Fibroblast of lung (primary cell): ENCODE measurements at regions not wholly inside any gene's neighbourhood (a gene's known extent, or its start where the extent isn't known, plus 50 kb on each side); places are given as distances from the start of the nearest gene placed in this dataset.

Experiments used
- DNase-seq, 2 donors: peaks; one replicate each; pipeline versions ENCODE4 v3.0.0 to v3.0.0-alpha.2; 2010; ENCODE audit warnings: low read depth in 2 of 2
- H2AFZ ChIP-seq: 2 replicates; pipeline ENCODE4 v1.5.1; 2012; ENCODE audit warnings: low read length, control low read depth, inconsistent platforms
- H3K27ac ChIP-seq: 2 replicates; pipeline ENCODE4 v1.5.1; 2011; ENCODE audit warnings: low read length, control low read depth; ENCODE audit not compliant: insufficient read depth
- H3K27me3 ChIP-seq: 2 replicates; pipeline ENCODE4 v1.5.1; 2011; ENCODE audit warnings: mild to moderate bottlenecking, low read length; ENCODE audit not compliant: control insufficient read depth, insufficient read depth
- H3K36me3 ChIP-seq: 2 replicates; pipeline ENCODE4 v1.5.1; 2011; ENCODE audit warnings: low read length; ENCODE audit not compliant: control insufficient read depth, insufficient read depth
- H3K4me1 ChIP-seq: 2 replicates; pipeline ENCODE4 v1.5.1; 2011; ENCODE audit warnings: low read length; ENCODE audit not compliant: control insufficient read depth, insufficient read depth; ENCODE audit errors: extremely low read depth
- H3K4me2 ChIP-seq: 2 replicates; pipeline ENCODE4 v1.5.1; 2011; ENCODE audit warnings: low read length, control low read depth; ENCODE audit not compliant: insufficient read depth; ENCODE audit errors: extremely low read depth
- H3K4me3 ChIP-seq, 4 experiments: fragments of 200-600 bp in 1 of 4; sonication (generic) in 1 of 4; replicated peaks in 1 of 4; 2 replicates each; pipeline ENCODE4 v1.5.1; 2011 to 2016; ENCODE audit warnings: low read length in 4 of 4, low read depth in 3 of 4, mild to moderate bottlenecking in 3 of 4, control low read depth in 2 of 4, inconsistent platforms in 1 of 4, mixed read lengths in 1 of 4; ENCODE audit not compliant: insufficient read depth in 1 of 4; ENCODE audit errors: control extremely low read depth in 1 of 4
- H3K79me2 ChIP-seq: 2 replicates; pipeline ENCODE4 v1.5.1; 2012; ENCODE audit warnings: mild to moderate bottlenecking, low read length, inconsistent platforms; ENCODE audit not compliant: control insufficient read depth, insufficient read depth
- H3K9ac ChIP-seq: 2 replicates; pipeline ENCODE4 v1.5.1; 2011; ENCODE audit warnings: mild to moderate bottlenecking, low read length, control low read depth; ENCODE audit not compliant: insufficient read depth
- H3K9me3 ChIP-seq: 2 replicates; pipeline ENCODE4 v1.5.1; 2012; ENCODE audit warnings: low read depth, low read length; ENCODE audit not compliant: control insufficient read depth, insufficient read depth
- H4K20me1 ChIP-seq: 2 replicates; pipeline ENCODE4 v1.5.1; 2011; ENCODE audit warnings: low read length; ENCODE audit not compliant: control insufficient read depth, insufficient read depth; ENCODE audit errors: extremely low read depth
- EZH2 ChIP-seq: IDR thresholded peaks from 2 replicates; pipeline ENCODE4 v1.5.1; 2012; ENCODE audit warnings: low read length, control low read depth, mild to moderate bottlenecking; ENCODE audit errors: missing control alignments
- TF ChIP-seq, protein P1 (sequence below), 2 donors: IDR thresholded peaks in 1 of 2; conservative IDR thresholded peaks in 1 of 2; 1 replicate in 1 of 2; 2 replicates in 1 of 2; pipeline ENCODE4 v1.5.1; 2011 to 2012; ENCODE audit warnings: low read length in 2 of 2, control low read depth in 1 of 2, inconsistent platforms in 1 of 2, low read depth in 1 of 2, mild to moderate bottlenecking in 1 of 2

DNA sequence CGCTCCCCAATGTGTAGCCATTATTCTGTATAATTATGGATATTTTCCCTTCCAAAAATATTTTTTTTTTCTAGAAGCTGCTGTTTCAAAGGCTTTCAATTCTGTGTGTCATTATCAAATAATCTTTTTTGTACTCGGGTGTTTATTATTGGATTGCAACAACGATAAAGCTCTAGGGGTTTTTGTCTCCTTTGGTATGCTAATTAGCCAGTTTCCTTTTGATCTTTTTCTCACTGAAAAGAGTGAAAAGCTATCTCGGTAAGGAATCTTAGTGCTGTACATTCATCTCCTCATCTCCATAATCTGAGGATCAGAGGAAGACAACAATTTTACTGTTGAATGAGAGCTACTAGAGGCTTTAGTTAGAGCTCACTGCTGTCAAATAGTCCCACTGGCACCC is 136.6 kb downstream of the OLFM4 start:
- Histone ChIP-seq H3K4me1 (no peaks in the 10 kb centered on the region), H3K4me3 (no peak overlapping the region), H3K4me2 (no peak overlapping the region), H4K20me1 (no peaks in the 10 kb centered on the region), H3K9ac (no peak overlapping the region), H3K79me2 (no peaks in the 10 kb centered on the region), H3K27me3 (no peaks in the 10 kb centered on the region), H2AFZ (no peak overlapping the region), H3K9me3 (no peaks in the 10 kb centered on the region), H3K36me3 (no peaks in the 10 kb centered on the region), H3K27ac (no peak overlapping the region)
- TF ChIP-seq EZH2, result no peak
- TF ChIP-seq, protein P1, sequence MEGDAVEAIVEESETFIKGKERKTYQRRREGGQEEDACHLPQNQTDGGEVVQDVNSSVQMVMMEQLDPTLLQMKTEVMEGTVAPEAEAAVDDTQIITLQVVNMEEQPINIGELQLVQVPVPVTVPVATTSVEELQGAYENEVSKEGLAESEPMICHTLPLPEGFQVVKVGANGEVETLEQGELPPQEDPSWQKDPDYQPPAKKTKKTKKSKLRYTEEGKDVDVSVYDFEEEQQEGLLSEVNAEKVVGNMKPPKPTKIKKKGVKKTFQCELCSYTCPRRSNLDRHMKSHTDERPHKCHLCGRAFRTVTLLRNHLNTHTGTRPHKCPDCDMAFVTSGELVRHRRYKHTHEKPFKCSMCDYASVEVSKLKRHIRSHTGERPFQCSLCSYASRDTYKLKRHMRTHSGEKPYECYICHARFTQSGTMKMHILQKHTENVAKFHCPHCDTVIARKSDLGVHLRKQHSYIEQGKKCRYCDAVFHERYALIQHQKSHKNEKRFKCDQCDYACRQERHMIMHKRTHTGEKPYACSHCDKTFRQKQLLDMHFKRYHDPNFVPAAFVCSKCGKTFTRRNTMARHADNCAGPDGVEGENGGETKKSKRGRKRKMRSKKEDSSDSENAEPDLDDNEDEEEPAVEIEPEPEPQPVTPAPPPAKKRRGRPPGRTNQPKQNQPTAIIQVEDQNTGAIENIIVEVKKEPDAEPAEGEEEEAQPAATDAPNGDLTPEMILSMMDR (conservative IDR thresholded peaks at IDR 0.05 in 1 of 2, IDR thresholded peaks at IDR 0.05 in 1 of 2; ENCODE audit: low read depth in 1 of 2, low read length in 2 of 2), result no peak
- DNase-seq, result no peak

DNA sequence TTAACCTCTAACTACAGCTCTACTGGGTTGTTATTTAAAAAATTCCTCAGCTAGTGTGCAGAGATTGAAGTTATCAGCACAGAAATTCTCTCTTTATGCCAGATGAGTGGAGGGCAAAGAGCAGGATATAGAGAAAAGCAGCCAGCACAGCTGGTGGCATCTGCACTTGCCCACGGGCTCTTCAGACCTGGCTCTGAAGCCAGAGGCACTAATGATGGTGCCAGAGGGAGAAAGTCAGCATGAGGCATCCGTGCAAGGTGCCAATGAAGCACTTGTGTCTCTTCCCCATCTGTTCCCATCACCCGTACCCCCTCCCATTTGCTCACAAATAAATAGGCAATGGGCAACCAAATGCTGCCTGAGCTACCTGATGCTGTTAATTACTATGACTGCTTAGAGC is 138.9 kb downstream of the OLFM4 start:
- no peaks in the 10 kb centered on the region for H3K4me1 ChIP-seq
- H3K27me3 ChIP-seq, result no peaks in the 10 kb centered on the region
- no peaks in the 10 kb centered on the region for H3K9me3 ChIP-seq
- H2AFZ ChIP-seq, result no peak overlapping the region
- no peak overlapping the region for H3K4me2 ChIP-seq
- H3K4me3 ChIP-seq, result no peak overlapping the region
- DNase-seq, result no peak
- no peaks in the 10 kb centered on the region for H4K20me1 ChIP-seq
- H3K27ac ChIP-seq, result no peak overlapping the region
- no peaks in the 10 kb centered on the region for H3K36me3 ChIP-seq
- TF ChIP-seq, protein P1 (conservative IDR thresholded peaks at IDR 0.05 in 1 of 2, IDR thresholded peaks at IDR 0.05 in 1 of 2; ENCODE audit: low read depth in 1 of 2, low read length in 2 of 2), result no peak
- no peak for TF ChIP-seq EZH2
- H3K79me2 ChIP-seq, result no peaks in the 10 kb centered on the region
- no peak overlapping the region for H3K9ac ChIP-seq

DNA sequence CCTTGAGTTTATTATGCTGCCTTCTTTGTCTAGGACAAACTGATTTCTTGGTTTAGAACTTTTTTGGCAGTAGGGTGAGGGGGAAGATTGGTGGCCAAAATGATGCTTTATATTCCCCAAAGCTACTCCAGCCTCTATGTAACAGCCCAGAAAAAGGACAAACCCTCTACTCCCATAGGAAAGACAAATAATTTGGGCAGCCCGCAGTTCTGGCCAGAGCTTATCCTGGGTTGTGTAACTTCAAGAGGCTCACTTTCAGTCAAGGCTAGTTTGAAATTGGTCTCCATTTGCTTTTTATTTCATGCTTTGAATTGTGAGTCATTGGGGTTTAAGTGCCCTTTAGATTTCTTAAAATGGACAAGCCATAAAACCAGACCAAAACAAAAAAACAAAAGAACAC is 142.3 kb downstream of the OLFM4 start:
- no peak overlapping the region for H3K4me2 ChIP-seq
- no peaks in the 10 kb centered on the region for H3K4me1 ChIP-seq
- no peak for TF ChIP-seq EZH2
- TF ChIP-seq, protein P1 (conservative IDR thresholded peaks at IDR 0.05 in 1 of 2, IDR thresholded peaks at IDR 0.05 in 1 of 2; ENCODE audit: low read depth in 1 of 2, low read length in 2 of 2), result no peak
- no peak for DNase-seq
- no peak overlapping the region for H2AFZ ChIP-seq
- H3K27ac ChIP-seq, result no peak overlapping the region
- H4K20me1 ChIP-seq, result no peaks in the 10 kb centered on the region
- H3K27me3 ChIP-seq, result no peaks in the 10 kb centered on the region
- H3K4me3 ChIP-seq, result no peak overlapping the region
- no peak overlapping the region for H3K9ac ChIP-seq
- H3K9me3 ChIP-seq, result no peaks in the 10 kb centered on the region
- no peaks in the 10 kb centered on the region for H3K79me2 ChIP-seq
- H3K36me3 ChIP-seq, result no peaks in the 10 kb centered on the region
